Upper lobe of right lung (tissue), 1 donor: ENCODE measurements at regions not wholly inside any gene's neighbourhood (a gene's known extent, or its start where the extent isn't known, plus 50 kb on each side); places are given as distances from the start of the nearest gene placed in this dataset.

ENCODE experiments used
- ATAC-seq: fragments of 200-7000 bp; cut with Tn5 transposase; one replicate; pipeline ENCODE4 v1.9.1; 2020; ENCODE audit warnings: mild to moderate bottlenecking, moderate library complexity
- DNase-seq: peaks from one replicate; pipeline ENCODE4 v3.0.0-alpha.2; 2020
- H3K27ac ChIP-seq: fragments of 200-600 bp; one replicate; pipeline ENCODE4 v1.8.0; 2022
- H3K27me3 ChIP-seq: fragments of 200-600 bp; one replicate; pipeline ENCODE4 v1.8.0; 2022; ENCODE audit warnings: mild to moderate bottlenecking
- H3K36me3 ChIP-seq: fragments of 200-600 bp; one replicate; pipeline ENCODE4 v1.8.0; 2022
- H3K4me1 ChIP-seq: fragments of 200-600 bp; one replicate; pipeline ENCODE4 v1.8.0; 2022
- H3K4me3 ChIP-seq: fragments of 200-600 bp; one replicate; pipeline ENCODE4 v1.8.0; 2022; ENCODE audit warnings: mild to moderate bottlenecking
- H3K9me3 ChIP-seq: fragments of 200-600 bp; one replicate; pipeline ENCODE4 v1.8.0; 2022
- CTCF ChIP-seq: fragments of 200-600 bp; IDR thresholded peaks from one replicate; pipeline ENCODE4 v1.8.0; 2022; ENCODE audit warnings: antibody characterized with exemption
- intact Hi-C: fragments of 100-400 bp; cut with DNase I; formaldehyde crosslinking; loops from one replicate; pipeline ENCODE4 v1.11.0; 2022
- donor health status: DM: no; HTN: yes; CAD: no; lungs with severe emphysema.

DNA sequence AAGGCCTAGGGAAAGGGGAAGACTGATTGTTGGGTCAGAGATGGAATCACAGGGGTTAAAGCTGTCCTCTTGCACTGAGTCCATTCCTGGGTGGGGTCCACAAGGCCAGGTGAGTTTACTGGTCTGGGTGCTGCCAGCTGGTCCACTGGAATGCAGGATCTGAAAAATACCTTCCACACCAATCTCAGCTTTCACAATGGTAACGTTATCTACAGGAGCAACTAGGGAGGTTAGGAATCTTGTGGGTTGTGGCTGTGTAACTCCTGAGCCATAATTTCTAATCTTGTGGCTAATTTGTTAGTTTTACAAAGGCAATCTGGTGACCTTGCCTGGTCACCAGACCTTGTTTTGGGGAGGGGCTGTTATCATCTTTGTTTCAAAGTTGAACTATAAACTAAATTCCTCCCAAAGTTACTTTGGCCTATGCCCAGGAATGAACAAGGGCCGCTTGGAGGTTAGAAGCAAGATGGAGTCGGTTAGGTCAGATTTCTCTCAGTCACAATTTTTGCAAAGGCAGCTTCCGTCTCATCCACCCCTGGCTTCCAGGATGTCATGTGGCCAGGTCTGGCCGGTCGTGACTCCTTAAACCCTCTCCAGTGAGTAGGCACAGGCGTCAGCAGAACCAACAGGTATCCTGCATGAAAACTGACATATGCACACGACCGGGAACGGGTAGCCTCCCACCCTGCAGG is 123.3 kb upstream of the SH3BP4 start:
- Histone ChIP-seq H3K36me3 (no peaks in the 10 kb centered on the region), H3K27ac (no peak overlapping the region), H3K27me3 (no peaks in the 10 kb centered on the region), H3K4me1 (no peaks in the 10 kb centered on the region), H3K9me3 (no peaks in the 10 kb centered on the region), H3K4me3 (no peak overlapping the region)
- intact Hi-C loops, result no loop called here
- no peak for TF ChIP-seq CTCF
- DNase-seq (no peak), ATAC-seq (no peak)

DNA sequence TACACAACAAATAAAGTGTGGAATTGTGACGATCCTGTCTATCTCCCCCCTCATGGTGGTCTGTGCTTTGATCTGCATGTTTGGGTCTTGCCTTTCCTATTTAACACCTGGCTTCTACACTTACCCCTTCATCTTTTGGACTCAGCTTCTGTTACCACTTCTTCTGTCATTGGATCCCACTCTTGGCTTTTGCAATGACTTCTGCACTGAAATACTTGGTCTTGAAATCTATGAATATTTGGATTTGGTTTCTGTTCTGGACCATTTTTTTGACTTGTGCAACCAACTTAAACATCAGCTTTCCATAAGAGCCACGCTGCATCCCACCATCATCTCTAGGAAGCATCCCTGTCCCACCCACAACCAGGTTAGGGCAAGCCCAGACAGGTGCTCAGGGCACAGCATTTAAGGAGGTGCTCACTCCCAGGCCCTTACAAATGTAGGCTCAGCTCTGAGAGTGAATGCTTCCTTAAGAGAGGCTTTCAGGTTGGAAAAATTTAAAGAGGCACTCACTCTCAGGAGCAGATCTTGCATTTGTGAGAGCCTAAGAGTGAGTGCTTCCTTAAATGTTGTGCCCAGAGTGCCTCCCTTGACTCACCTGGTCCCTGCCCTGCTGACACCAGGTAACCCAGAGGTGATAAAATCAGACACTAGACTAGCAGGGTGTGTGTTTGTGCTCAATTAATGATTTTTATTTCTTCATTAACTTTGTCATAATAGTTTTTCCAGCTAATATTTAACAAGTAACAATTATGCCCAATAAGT is 124.5 kb upstream of the SH3BP4 start:
- ATAC-seq, result peak; percentile 34
- H3K36me3 ChIP-seq, result no peaks in the 10 kb centered on the region
- no peak for TF ChIP-seq CTCF
- no peak overlapping the region for H3K27ac ChIP-seq
- no peak overlapping the region for H3K4me3 ChIP-seq
- H3K4me1 ChIP-seq, result no peaks in the 10 kb centered on the region
- no peak for DNase-seq
- no peaks in the 10 kb centered on the region for H3K9me3 ChIP-seq
- intact Hi-C loops, result no loop called here
- no peaks in the 10 kb centered on the region for H3K27me3 ChIP-seq

GRCh38 chr2:234826681-234827080 is 125.1 kb upstream of the SH3BP4 start:
- Histone ChIP-seq H3K27ac (no peak overlapping the region), H3K27me3 (no peaks in the 10 kb centered on the region), H3K9me3 (no peaks in the 10 kb centered on the region), H3K36me3 (no peaks in the 10 kb centered on the region), H3K4me3 (no peak overlapping the region), H3K4me1 (no peaks in the 10 kb centered on the region)
- ATAC-seq (no peak), DNase-seq (no peak)
- intact Hi-C loops, result no loop called here
- no peak for TF ChIP-seq CTCF

DNA sequence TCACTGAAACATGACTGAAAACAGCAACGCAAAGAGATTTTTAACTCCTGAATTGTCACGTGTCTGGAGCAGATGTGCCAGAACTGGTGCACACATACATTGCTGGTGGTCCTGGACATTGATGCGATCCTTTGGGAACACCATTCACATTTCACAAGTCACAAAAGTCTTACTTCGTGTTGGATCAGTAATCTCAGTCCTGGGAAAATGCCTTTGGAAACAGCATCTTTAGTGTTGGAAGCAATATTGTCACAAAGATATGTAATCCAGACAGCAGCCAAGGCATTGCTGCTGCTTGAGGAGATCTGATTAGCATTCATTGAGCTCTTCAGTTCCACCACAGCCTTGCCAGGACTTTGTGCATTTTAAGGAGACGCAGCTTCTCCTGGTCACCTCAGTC is 126.2 kb upstream of the SH3BP4 start:
- intact Hi-C loops, result no loop called here
- H3K4me1 ChIP-seq, result no peaks in the 10 kb centered on the region
- H3K27me3 ChIP-seq, result no peaks in the 10 kb centered on the region
- H3K27ac ChIP-seq, result no peak overlapping the region
- no peak for TF ChIP-seq CTCF
- no peak for ATAC-seq
- no peak for DNase-seq
- no peaks in the 10 kb centered on the region for H3K36me3 ChIP-seq
- H3K9me3 ChIP-seq, result no peaks in the 10 kb centered on the region
- H3K4me3 ChIP-seq, result no peak overlapping the region

DNA sequence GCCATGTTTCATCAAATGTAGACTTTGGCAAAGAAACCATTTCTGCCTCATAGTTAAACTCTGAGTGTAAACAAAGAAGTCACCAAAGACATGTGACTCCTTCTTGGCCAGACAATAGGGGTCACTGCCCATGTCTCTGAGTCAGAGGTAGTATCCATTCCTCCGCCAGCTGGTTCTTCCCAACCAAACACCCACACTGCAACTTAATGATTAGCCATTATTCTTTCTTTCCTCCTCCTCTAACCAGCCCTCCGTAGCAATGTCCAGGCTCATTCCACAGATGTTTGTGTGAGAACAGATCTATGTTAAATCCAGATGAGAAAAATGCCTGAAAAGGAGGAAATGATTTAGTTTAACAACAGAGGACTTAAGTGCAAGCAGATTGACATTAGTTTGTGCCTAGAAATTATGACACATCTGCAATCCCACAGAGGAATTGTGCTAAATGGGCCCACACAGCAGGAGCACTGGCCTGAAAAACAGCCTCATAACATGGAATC is 127.9 kb upstream of the SH3BP4 start:
- no peaks in the 10 kb centered on the region for H3K36me3 ChIP-seq
- no peaks in the 10 kb centered on the region for H3K4me1 ChIP-seq
- no peaks in the 10 kb centered on the region for H3K9me3 ChIP-seq
- no peak overlapping the region for H3K27ac ChIP-seq
- DNase-seq (no peak), ATAC-seq (peak; percentile 71)
- no peaks in the 10 kb centered on the region for H3K27me3 ChIP-seq
- intact Hi-C loops, result no loop called here
- TF ChIP-seq CTCF, result no peak
- no peak overlapping the region for H3K4me3 ChIP-seq
